HuH-7.5 (cell line): ENCODE measurements at regions not wholly inside any gene's neighbourhood (a gene's known extent, or its start where the extent isn't known, plus 50 kb on each side); places are given as distances from the start of the nearest gene placed in this dataset.

Source experiments
- DNase-seq: peaks from one replicate; pipeline ENCODE4 v3.0.0; 2011; ENCODE audit warnings: low spot score

- no peak for DNase-seq
Measured at GRCh38 chr2:15047184-15047583, 414.7 kb downstream of the LRATD1 start.

- no peak for DNase-seq
Measured at GRCh38 chr2:15048000-15048399, 415.5 kb downstream of the LRATD1 start.

- DNase-seq, result no peak
Measured at GRCh38 chr2:15049096-15049993, 416.8 kb downstream of the LRATD1 start.

GRCh38 chr2:15050483-15050882, 418.0 kb downstream of the LRATD1 start:
- no peak for DNase-seq

GRCh38 chr2:15053542-15053941, 421.0 kb downstream of the LRATD1 start:
- DNase-seq, result no peak

- no peak for DNase-seq
Measured at GRCh38 chr2:15058015-15058720, 425.7 kb downstream of the LRATD1 start.

- DNase-seq, result no peak
Measured at GRCh38 chr2:15058721-15059157, 426.2 kb downstream of the LRATD1 start.

- DNase-seq, result no peak
Measured at GRCh38 chr2:15059870-15060512, 427.5 kb downstream of the LRATD1 start.

- no peak for DNase-seq
Measured at GRCh38 chr2:15061268-15061667, 428.8 kb downstream of the LRATD1 start.

GRCh38 chr2:15066138-15066537, 433.6 kb downstream of the LRATD1 start:
- DNase-seq, result no peak

GRCh38 chr2:15069149-15069548, 436.6 kb downstream of the LRATD1 start:
- DNase-seq, result no peak

- no peak for DNase-seq
Measured at GRCh38 chr2:15072836-15073235, 440.3 kb downstream of the LRATD1 start.

- no peak for DNase-seq
Measured at GRCh38 chr2:15073664-15074063, 441.1 kb downstream of the LRATD1 start.

- DNase-seq, result no peak
Measured at GRCh38 chr2:15074319-15074718, 441.8 kb downstream of the LRATD1 start.

GRCh38 chr2:15074751-15075700, 442.5 kb downstream of the LRATD1 start:
- no peak for DNase-seq

GRCh38 chr2:15076668-15077067, 444.2 kb downstream of the LRATD1 start:
- DNase-seq, result no peak

- DNase-seq, result no peak
Measured at GRCh38 chr2:15081356-15081755, 448.8 kb downstream of the LRATD1 start.

- no peak for DNase-seq
Measured at GRCh38 chr2:15082105-15083058, 449.9 kb downstream of the LRATD1 start.

- DNase-seq, result no peak
Measured at GRCh38 chr2:15084826-15085489, 452.4 kb downstream of the LRATD1 start.

- DNase-seq, result no peak
Measured at GRCh38 chr2:15092181-15092580, 459.7 kb downstream of the LRATD1 start.
